ENCODE measurements at regions not wholly inside any gene's neighbourhood (a gene's known extent, or its start where the extent isn't known, plus 50 kb on each side); places are given as distances from the start of the nearest gene placed in this dataset.

GRCh38 chr6:21294144-21294543 lies 299.4 kb upstream of the SOX4 start:
- TF ChIP-seq CTCF (IDR thresholded peaks at IDR 0.05 in 2 of 3, conservative IDR thresholded peaks at IDR 0.05 in 1 of 3; ENCODE audit: borderline replicate concordance in 1 of 3, insufficient read depth in 1 of 3, low read depth in 2 of 3, low read length in 2 of 3) (no peak), ZNF274 (IDR thresholded peaks at IDR 0.05; ENCODE audit: low read depth, low read length) (no peak), REST (IDR thresholded peaks at IDR 0.05; ENCODE audit: low read depth) (no peak), POLR2AphosphoS5 (IDR thresholded peaks at IDR 0.05; ENCODE audit: low read depth, low read length) (no peak), EZH2phosphoT487 (IDR thresholded peaks at IDR 0.05; ENCODE audit: borderline replicate concordance) (no peak), POLR2A (IDR thresholded peaks at IDR 0.05; ENCODE audit: borderline replicate concordance, extremely low read depth, insufficient read depth, insufficient read length) (no peak), ZFX (IDR thresholded peaks at IDR 0.05) (no peak), CEBPB (IDR thresholded peaks at IDR 0.05; ENCODE audit: low read depth) (no peak), SRF (IDR thresholded peaks at IDR 0.05; ENCODE audit: low read depth) (no peak), EGR1 (IDR thresholded peaks at IDR 0.05; ENCODE audit: low read depth) (no peak)

All from HCT116 (cell line).